ENCODE measurements at regions not wholly inside any gene's neighbourhood (a gene's known extent, or its start where the extent isn't known, plus 50 kb on each side); places are given as distances from the start of the nearest gene placed in this dataset.

DNA sequence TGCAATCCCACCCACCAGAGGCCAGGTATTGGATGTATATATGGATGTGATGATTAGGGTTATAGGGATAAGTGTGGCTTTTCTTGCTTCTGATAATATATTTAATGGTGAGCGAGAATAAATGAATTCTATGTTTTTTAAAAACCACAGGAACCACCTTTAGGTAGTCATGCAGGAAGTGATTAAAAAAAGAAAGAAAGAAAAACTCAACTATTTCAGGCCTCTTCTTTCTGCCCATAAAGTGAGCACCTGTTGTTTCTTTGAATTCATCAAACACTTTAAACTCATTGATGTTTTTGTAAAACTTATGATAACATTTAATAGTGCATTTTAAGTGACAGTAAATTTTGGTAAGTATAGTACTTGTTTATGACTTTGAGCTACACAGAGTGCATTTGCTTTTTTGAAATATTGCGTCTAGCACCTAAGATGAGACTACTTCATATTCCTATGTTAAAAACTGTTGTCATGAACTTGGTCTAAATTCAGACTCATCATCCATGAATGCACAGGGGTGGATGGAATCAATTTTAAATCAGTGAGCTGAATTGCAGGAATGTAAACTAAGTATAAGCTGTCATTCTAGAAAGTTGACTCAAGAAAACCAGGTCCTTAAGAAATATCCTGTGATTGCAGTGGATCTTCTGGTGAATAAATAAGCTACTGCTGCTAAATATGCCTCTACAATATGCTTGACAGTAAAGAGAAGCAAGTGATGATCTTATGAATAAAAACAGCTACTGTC lies 764.4 kb upstream of the NECTIN3 start:
- H3K27me3 Mint-ChIP-seq = no peaks in the 10 kb centered on the region
- TF ChIP-seq, protein P1, sequence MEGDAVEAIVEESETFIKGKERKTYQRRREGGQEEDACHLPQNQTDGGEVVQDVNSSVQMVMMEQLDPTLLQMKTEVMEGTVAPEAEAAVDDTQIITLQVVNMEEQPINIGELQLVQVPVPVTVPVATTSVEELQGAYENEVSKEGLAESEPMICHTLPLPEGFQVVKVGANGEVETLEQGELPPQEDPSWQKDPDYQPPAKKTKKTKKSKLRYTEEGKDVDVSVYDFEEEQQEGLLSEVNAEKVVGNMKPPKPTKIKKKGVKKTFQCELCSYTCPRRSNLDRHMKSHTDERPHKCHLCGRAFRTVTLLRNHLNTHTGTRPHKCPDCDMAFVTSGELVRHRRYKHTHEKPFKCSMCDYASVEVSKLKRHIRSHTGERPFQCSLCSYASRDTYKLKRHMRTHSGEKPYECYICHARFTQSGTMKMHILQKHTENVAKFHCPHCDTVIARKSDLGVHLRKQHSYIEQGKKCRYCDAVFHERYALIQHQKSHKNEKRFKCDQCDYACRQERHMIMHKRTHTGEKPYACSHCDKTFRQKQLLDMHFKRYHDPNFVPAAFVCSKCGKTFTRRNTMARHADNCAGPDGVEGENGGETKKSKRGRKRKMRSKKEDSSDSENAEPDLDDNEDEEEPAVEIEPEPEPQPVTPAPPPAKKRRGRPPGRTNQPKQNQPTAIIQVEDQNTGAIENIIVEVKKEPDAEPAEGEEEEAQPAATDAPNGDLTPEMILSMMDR (conservative IDR thresholded peaks at IDR 0.05) = no peak
- no peak overlapping the region for H3K4me3 Mint-ChIP-seq
- DNase-seq (ENCODE audit: extremely low spot score, unreplicated experiment) = no peak
- H3K36me3 Mint-ChIP-seq = no peaks in the 10 kb centered on the region
- H3K9me3 Mint-ChIP-seq = no peaks in the 10 kb centered on the region
- H3K4me1 Mint-ChIP-seq (ENCODE audit: unreplicated experiment) = no peaks in the 10 kb centered on the region
- no peak overlapping the region for H3K27ac Mint-ChIP-seq

DNA sequence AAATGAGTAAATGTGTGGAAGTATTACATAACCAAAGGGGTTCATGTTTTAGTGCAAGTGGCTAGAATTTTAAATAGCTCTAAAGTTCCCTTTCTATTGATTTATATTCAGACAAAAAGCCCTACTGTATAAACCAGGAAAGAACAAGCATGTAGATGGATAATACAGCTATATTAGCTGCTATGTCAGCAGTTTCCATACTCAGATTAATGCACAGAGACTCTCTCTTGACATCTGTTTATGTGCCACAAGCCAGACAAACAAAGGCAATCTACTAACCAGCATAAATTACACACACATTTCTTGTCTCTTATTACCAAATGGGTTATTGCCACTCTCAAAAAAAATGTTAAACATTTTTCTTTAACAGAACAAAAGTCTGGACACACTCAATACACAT lies 760.1 kb upstream of the NECTIN3 start:
- Mint-ChIP-seq H3K36me3 (no peaks in the 10 kb centered on the region), H3K27ac (no peak overlapping the region), H3K4me1 (ENCODE audit: unreplicated experiment) (no peaks in the 10 kb centered on the region), H3K4me3 (no peak overlapping the region), H3K27me3 (no peaks in the 10 kb centered on the region), H3K9me3 (no peaks in the 10 kb centered on the region)
- no peak for DNase-seq (ENCODE audit: extremely low spot score, unreplicated experiment)
- TF ChIP-seq, protein P1 (conservative IDR thresholded peaks at IDR 0.05) = no peak

DNA sequence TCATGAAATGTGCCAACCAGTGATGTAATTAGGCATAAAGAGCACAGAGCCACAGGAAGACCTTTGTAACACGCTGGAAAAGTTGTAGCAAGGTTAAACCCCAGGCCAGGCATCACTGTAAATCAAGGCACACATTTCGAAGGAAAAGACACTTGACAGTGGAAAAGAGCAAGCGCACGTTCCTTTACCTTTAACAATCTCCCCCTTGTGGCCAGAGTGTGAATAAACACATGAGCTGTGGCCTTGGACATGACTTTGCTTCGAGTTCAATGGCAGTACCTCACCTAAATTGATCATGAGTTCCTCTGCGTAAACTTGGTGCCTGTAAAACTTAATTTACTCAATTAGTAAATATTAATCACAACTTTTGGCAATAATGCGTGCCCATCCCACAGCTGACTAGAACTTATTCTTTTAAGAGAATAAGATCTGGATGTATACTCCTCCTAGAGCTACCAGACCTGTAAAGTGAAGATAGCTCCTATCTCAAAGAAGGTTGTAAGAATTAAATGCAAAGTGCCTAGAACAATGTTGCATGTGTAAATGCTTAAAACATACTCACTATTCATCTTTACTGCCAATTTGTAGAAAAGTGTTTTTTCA lies 757.0 kb upstream of the NECTIN3 start:
- no peaks in the 10 kb centered on the region for H3K27me3 Mint-ChIP-seq
- DNase-seq (ENCODE audit: extremely low spot score, unreplicated experiment) = no peak
- no peak overlapping the region for H3K27ac Mint-ChIP-seq
- no peak overlapping the region for H3K4me3 Mint-ChIP-seq
- no peaks in the 10 kb centered on the region for H3K4me1 Mint-ChIP-seq (ENCODE audit: unreplicated experiment)
- H3K9me3 Mint-ChIP-seq = no peaks in the 10 kb centered on the region
- no peaks in the 10 kb centered on the region for H3K36me3 Mint-ChIP-seq
- TF ChIP-seq, protein P1 (conservative IDR thresholded peaks at IDR 0.05) = peak; percentile 84

DNA sequence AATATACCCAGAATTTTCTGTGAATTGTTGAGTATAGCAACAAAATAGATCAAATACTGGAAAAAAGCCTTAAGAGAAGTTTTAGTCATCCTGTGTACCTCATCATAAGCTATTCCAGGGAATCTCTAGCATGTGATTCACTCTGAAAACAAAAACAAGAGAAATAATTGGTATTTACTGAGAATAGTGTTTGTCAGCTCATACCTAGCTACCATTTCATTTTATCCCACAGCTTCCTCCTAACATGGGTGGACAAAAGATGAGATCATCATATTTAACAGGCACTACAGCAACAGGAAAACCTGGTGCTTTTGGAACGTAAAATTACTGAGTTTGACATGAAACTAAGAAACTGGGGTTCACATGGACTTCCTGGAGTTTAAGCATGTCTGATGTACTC lies 753.5 kb upstream of the NECTIN3 start:
- Mint-ChIP-seq H3K4me1 (ENCODE audit: unreplicated experiment) (peaks cover 2% of the 10 kb centered on the region), H3K36me3 (no peaks in the 10 kb centered on the region), H3K27ac (no peak overlapping the region), H3K9me3 (no peaks in the 10 kb centered on the region), H3K27me3 (no peaks in the 10 kb centered on the region), H3K4me3 (no peak overlapping the region)
- TF ChIP-seq, protein P1 (conservative IDR thresholded peaks at IDR 0.05) = no peak
- DNase-seq (ENCODE audit: extremely low spot score, unreplicated experiment) = no peak

DNA sequence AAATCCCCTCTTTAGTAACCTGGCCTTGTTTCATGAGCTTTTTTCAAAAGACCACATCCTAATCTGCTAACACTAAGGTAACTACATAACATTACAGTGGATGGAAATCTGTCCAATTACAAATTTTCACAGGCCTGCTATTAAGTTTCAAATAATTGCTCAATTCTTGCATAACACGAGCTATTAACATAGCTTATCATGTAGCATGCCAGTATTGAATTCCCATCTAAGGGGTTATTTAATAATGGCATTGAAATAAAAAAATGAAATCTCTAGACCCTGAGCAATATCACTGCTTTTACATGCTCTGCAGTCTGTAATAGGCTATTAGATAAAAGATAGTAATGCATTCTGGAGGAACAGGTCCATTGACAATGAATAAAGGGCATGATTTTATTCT lies 748.3 kb upstream of the NECTIN3 start:
- Mint-ChIP-seq H3K27me3 (no peaks in the 10 kb centered on the region), H3K9me3 (peaks cover 5% of the 10 kb centered on the region), H3K27ac (no peak overlapping the region), H3K4me1 (ENCODE audit: unreplicated experiment) (peaks cover 5% of the 10 kb centered on the region), H3K4me3 (no peak overlapping the region), H3K36me3 (no peaks in the 10 kb centered on the region)
- TF ChIP-seq, protein P1 (conservative IDR thresholded peaks at IDR 0.05) = no peak
- DNase-seq (ENCODE audit: extremely low spot score, unreplicated experiment) = no peak
